Fibroblast of upper back skin (primary cell): ENCODE measurements at regions not wholly inside any gene's neighbourhood (a gene's known extent, or its start where the extent isn't known, plus 50 kb on each side); places are given as distances from the start of the nearest gene placed in this dataset.
"Not testable (repeated sequence)": the region's sequence is repeated elsewhere in the genome, so short reads cannot be mapped to it uniquely, and the experiment has no call there.

Source experiments
- DNase-seq: peaks from one replicate; pipeline ENCODE4 v3.0.0-alpha.2; 2013

DNA sequence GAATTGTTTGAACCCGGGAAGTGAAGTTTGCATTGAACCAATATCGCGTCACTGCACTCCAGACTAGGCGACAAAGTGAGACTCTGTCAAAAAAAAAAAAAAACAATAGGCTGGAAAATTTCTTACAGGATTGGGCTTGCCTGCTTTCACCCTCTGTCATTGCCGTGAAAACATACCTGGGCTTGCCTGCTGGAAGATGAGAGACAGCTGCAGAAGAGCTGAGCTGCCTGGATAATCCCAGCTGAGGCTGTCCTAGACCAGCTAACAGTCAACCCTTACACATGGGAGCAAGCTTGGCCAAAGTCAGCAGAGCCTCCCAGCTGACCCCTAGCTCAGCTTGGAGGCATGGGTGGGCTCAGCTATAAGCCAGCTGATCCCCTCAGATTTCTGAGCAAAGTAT is 306.2 kb downstream of the CCSER2 start:
- DNase-seq = no peak

DNA sequence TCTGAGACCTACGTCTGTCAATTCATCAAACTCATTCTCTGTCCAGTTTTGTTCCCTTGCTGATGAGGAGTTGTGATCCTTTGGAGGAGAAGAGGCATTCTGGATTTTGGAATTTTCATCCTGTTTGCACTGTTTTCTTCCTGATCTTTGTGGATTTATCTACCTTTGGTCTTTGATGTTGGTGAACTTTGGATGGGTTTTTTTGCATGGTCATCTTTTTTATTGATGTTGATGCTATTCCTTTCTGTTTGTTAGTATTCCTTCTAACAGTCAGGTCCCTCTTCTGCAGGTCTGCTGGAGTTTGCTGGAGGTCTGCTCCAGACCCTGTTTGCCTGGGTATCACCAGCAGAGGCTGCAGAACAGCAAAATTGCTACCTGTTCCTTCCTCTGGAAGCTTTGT is 322.2 kb downstream of the CCSER2 start:
- not testable (repeated sequence) for DNase-seq

DNA sequence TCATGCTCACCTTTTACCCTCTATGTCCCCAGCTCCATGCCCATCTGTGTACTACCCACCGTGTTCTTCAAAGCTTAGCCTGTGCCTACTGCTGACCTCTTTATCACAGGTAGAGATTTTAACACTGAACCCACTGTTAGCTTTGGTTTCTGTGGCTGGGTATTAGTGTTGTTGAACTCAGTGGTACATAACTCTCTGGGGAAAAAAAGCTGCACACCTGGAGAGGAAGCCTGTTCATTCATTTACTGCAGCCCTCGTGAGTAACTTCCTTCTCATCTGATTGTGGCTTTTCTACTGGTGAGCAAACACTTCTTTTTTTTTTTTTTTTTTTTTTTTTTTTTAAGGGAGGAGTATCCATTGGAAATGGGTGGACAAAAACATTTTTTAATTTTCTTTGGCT is 326.3 kb downstream of the CCSER2 start:
- no peak for DNase-seq

DNA sequence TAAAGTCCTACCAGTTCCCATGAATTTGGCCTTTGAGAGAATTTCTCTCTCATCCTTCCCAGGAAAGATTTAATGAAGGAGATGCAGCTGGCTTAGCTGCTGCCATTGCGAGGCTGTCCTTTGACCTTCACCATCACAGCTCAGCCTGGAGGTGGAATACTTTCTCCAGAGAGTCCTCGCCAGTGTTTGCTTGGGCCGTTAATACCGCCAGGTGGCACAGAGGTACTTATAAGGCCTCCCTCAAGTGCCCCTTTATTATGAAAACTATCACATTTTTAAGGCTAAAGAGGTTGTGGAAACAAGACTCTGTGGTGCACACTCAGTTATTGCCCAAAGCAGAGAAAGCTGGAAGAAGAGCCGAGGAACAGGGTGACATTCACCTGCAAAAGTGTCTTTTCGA is 330.6 kb downstream of the CCSER2 start:
- DNase-seq = no peak

DNA sequence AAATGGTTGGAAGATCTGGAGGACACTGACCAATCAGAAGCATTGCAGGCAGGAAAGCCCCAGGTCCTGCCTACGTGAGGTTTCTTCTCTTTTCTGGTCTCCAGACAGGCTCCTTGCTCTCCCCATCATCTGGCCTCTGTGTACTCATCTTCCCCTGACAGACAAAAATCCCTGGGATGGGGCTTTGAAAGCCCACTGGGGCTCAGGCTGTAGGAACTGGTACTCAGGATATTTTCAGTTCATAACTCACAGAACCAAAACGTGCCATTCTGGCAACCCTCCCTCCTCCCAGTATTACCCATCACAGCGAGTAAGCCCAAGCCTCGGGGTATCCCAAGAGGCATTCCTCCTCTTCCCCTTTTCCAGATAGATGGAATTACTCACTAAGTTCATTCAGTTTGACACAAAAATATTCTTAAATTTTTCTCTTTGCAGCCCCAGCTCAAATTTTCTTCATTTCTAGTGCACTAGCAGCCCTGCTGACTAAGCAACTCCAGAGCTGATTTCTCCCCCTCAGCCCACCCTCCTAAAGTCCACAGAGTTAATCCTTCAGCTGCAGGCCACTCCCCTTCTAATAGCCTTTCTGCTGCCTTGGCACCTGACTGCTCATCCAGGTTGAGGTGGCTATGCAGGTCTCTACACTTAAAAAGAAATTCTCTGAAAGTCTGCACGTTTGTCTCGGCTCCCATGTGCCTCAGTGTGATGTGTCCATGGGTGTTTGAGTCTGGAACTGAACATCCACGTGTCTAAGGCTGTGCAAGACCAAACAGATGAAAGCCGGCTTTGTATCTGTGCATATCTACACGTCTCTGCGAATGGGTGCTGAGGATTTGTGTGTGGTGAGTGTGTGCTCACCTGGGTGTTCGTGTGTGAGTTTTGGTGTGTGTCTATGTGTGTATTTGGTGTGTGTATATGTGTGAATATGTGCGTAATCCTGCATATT is 331.4 kb downstream of the CCSER2 start:
- DNase-seq = no peak

DNA sequence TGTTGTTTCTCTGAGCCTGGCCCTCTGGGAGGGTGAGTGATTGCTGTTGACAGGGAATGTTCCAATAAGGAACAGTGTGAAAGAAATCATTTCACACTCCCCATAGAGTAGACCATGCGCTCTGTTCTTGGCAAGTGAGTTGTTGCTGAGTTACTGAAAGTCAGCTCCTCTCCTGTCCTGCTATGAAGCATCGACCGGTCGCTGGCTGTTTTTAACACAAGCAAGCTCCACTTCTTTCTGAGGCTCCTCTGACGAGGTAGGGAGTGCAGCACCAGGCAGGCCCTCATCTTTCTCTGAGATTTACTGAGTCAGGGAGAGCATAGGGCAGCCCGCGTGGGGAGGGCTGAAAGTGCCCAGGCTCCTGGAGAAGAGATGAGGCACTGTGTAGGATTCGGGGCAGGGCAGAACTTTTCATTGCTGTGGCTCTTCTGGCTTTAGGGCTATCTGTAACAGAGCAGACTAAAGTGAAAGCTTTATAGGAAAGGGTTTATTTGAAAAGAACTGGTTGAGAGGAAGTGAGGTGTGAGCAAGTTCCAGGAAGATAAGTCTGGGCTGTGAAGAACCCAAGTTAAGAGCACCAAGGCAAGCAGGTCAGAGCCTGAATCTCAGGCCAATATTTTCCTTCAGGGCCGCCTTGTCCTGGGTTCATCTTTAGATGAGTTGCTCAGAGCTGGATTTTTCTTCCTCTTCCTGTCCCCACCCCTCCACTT is 332.2 kb downstream of the CCSER2 start:
- DNase-seq = no peak

DNA sequence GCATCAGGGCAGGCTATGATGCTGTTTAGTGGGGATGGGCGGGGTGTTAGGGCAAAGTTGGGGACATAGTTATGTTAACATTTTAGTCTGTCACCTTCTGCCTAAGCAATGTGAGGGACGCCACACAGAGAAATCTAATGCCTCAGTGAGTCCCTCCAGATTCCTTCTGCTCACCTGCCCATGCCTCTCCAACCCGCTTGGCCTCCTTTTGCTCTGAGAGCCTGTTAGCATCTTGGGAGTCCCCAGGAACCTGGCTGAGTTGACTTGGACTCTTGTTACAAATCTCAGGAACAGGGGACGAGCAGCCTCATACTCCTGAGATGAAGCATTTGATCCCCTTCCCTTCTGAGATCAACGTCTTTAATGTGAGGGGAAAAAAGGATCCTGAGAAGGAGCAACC is 336.8 kb downstream of the CCSER2 start:
- no peak for DNase-seq

DNA sequence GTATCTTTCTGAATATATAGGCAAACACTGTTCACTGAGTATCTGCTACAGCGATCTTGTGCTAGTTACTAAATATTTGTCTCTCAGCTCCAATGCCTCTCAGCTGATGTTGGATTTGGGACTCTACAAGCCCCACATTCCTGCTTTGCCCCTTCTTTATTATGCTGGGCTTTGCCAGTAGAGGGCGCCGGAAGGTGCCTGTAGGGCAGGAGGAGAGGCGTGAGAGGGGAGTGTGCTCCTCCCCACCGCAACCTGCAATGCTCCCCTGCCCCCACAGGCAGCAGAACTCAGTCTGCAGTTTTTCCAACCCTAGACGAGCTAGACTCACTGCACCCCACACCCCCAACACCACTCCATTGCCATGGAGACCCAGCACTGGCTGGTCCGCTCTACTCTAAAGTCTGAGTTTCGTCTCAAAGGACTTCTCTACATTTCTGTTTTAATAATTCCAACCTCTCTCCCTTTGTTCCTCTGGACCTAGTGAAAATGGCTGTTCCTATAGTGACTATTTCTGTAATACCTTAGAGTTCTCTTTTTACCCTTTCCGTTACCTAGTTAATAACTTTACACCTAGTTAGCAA is 337.6 kb downstream of the CCSER2 start:
- no peak for DNase-seq

DNA sequence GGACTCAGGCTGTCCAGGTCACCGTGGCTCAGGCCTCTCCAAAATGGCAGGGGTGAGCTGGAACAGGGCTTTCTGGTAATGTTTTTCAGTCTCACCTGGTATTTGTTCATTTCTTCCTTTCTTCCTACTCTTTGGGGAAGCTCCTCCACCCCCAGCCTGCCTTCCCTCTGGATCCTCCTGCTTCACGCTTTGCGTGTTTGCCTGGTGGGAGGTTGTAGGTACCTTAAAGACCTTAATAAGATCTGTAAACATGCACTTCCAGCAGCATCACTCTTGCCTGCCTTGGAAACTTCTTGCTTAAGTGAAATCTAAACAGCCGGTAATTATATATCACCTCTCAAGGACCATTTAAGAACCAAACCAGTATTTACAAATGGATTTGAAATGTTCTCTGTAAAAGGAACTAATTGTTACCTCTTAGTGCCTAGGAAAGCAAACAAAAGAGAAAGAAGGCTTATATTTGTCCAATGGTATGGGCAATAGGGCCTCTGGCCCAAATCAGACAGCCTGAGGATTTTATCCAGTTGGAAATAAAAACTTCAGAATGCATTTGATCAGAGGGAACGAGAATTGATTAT is 339.9 kb downstream of the CCSER2 start:
- no peak for DNase-seq

DNA sequence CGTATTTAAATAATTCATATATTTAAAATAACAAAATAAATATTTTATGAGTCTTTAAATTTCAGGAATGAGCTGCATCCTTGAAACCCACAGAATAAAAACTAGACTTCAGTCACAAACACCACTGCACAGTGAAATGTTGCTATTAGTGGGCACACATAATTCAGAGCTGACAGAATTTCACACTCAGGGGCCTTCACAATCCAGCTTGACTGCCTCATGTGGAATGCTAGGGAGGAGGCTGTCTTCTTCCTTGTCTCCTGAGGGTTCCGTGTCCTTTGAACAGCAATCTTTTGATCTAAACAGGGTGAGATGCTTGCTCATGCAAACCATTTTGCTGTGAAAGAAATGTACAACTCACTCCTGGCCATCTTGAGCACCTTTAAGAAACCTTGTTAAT is 346.7 kb downstream of the CCSER2 start:
- no peak for DNase-seq

DNA sequence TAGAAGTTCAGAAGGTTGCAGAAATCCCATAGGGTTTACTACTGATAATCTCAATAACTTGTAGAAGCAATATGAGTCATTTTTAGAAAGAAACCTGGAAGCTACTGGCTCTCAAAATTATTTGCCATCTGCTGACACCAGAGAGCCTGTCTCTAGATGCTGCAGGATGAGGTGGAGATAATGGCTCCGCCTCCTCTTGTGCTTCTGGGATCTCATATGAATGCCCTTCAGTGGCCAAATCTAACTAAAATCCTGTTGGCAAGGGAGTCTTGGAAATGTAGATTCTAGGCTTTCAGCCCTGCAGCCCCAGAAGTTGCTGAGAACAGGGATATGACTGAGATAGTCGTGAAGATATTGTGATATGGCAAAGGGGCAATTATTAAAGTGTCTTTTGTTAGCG is 348.1 kb downstream of the CCSER2 start:
- DNase-seq = no peak

DNA sequence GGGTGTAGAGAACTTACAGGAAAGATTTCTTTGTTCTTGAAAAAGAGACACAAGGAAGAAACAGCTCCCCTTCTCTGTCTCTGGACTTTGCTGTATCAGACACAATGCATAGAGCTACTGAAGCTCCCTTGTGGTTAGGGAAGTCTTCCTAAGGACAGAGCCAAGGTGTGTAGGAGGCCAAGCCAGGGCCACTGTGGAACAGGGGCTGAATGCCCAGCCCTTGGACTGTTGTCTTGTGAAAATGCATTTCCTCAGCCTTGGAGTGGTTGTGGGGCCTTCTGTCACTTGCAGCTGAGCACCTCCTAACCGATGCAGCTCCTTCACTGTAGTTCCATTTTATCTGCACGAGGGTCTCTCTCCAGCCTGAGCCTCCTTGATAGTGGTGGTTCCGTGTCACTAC is 353.4 kb downstream of the CCSER2 start:
- no peak for DNase-seq

DNA sequence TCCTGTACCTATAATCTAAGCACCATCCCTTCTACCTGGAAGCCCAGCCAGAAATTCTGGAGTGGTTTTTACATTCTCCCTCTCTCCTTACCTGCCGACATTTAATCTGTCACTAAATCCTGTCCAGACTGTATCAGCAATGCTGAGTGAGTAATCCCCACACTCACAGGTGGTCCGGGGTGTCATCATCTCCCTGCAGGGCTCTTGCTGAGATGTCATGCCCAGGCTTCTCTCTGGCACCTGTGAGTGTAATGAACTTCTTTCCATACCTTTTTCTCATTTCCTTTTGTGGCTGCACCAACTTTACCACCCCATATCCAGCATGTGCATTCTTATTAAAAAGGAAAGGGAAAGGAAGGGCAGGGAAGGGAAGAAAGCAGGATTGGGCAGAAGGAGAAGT is 355.2 kb downstream of the CCSER2 start:
- no peak for DNase-seq

DNA sequence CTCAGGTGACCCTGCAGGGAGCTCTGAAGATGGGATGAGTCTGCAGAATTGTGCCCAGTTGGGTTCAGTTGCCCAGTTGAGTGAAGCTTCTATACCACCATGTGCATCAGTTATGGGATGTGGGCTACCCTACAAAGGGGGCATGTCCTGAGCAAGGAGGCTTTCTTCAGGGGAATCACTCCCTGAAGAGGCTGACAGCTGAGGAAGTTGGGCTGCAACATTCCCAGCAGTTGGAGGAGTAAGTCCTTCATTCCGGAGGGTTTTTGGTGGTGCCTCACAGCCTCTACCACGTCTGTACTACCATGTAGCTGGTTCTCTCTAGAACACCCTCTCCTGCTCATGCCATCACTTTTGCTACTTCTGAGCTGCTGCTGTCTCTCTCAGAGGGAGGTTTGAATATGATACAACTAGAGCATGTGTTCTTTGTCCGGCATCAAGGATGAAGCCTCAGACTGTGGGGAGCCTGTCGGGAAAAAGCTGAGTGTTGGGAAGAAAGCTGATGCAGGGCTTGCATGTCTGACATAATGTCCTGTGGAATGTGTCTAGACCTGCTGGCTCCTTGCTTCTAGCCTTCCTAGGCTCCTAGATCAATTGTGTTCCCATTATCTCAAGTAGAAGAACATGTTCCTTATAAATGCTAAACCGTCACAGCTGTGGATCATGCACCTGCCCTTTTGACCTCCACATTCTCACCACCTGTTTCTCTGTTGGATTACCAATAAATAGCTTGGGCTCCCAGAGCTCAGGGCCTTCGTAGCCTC is 355.8 kb downstream of the CCSER2 start:
- no peak for DNase-seq

DNA sequence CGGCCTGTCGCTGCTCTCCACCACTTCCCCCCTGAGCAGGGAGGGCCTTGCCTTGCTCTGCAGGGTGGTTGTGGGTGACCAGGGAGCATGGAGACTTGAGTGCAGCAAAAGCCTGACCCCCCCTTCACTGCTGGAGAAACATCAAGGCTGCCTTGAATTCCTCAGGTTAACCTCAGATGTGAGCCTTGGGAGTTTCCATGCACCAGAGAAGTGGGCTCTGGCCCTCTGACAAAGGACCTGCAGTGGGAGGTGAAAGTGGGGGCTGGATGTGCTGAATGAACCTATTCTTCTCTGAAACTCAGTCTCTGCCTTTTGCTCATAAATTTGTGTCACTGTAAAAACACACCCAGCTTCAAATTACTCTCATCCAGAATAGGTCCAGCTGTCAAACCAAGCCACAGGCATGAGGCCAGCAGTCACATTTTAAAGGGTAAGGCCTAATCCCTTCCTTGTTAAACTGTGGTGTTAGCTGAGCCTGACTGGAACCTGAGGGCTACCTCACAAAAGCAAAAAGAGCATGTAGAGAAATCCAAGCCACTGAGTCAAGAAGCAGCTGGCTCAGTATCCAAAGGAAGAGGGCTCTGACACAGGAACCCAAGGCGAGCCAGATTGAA is 356.8 kb downstream of the CCSER2 start:
- DNase-seq = no peak

DNA sequence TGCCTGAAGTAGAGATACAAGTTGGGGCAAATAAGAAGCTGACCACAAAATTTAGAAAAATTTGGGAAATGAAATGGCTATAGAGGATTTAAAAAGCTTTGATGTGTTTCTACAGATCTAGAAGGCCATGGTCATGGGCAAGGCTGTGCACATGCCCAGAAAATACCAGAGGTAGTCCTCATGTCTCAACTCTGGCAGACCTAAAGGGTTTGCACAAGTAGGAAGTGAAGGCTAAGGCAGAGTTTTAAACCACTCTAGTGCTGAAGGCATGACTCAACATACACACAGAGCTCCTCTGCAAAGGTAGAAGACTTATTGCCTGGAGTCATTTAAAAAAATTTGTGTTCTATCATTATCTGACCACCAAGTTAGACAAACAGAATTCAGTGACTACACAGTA is 364.6 kb downstream of the CCSER2 start:
- no peak for DNase-seq

DNA sequence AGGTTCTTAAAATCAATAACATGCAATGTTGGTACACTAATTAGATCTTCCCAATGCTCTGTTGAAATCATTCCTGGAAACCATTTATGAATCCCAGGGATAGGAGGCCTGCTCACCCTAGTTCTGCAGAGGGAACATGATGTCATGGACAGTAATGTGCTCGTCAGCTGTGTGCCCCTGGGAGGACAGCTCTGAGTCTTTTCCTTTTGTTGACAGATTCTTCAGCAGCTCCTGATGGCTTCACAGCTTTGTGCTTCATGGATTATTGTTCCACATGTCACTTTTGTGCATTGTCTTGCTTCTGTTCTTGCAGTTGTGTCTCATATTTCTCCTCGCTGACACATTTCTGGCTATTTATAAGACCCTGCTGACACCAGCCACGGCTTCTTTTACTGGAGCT is 367.5 kb downstream of the CCSER2 start:
- no peak for DNase-seq

DNA sequence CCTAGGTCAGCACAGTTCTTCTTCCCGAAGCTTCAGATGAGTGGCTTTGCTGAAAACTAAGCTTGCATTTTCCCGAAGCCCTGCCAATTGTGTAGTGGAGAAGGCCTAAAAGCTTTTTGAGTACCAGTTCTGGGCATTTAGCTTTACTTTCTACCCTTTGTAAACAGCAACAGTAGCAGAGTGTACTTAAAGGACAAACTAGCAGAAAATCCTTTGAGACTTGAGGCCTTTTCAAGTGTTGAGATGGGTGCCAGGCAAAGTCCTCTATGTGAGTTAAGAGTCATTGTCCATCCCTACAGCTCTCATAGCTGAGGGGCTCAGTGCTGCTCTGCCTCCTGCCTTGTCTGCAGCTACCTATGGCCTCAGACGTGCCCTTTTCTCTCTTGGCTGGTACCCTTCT is 368.2 kb downstream of the CCSER2 start:
- DNase-seq = no peak

DNA sequence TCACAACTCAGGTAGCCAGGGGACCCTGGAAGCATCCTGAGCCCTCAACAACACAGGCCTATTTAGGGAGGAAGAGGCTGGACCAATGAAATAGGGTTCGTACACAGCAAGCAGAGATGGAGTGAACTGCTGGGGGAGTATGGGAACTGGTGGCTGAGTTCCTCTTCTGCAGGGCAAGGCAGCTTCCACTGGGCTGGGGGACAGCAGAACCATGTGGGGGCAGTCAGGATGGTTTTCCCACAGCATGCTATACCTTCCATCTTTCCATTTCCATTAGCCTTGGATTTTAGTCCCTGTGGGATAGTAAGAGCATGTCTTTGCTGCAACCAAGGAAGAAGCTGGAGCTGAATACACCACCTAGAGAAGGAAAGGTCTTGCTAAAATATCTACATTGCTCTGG is 370.6 kb downstream of the CCSER2 start:
- DNase-seq = no peak

DNA sequence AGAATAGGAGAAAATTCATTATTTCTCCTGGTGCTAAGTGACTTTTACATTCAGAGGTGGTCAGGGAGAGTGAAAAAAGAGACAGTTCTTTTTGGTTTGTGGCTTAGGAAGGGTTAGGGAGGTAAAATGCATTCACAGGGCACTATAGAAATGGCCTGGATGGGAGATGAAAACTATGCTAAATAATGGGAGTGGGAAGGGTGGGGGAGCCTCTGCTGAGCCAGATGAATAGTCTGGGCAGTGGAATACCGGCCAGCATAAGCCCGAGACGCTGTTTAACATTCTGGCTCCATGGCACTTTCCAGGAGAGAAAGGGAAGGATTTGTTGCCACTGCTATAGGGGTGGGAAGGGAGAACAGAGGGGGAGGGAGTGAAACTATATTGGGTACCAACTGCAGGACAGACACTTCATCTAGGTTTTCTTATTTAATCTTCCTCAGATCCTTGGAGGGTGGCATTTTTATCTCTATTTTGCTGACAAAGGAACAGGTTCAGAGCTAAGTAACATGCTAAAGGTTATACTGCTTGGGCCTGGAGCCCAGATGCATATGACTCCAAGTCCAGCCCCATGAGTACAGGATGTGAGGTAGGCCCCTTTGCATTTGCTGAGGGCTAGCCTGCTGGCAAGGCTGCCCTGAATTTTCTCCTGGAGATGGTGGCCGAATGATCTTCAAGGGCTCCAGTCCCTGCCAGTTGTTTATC is 372.4 kb downstream of the CCSER2 start:
- no peak for DNase-seq

DNA sequence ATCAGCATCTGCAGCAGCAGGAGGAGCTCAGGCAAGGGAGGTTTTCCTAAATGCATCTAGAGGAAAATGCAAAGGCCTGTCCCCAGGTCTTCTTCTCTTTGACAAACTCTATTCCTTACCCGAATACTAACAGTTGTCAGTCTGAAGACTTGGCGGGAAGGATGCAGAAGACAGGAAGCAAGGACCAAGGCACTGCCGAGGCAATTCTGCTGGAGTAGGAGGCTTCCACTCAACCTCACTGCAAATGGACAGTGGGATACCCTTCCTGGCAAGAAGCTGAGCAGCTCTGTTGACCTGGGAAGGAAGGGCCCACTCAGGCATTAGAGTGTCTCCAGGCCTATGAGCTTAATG is 373.0 kb downstream of the CCSER2 start:
- no peak for DNase-seq

DNA sequence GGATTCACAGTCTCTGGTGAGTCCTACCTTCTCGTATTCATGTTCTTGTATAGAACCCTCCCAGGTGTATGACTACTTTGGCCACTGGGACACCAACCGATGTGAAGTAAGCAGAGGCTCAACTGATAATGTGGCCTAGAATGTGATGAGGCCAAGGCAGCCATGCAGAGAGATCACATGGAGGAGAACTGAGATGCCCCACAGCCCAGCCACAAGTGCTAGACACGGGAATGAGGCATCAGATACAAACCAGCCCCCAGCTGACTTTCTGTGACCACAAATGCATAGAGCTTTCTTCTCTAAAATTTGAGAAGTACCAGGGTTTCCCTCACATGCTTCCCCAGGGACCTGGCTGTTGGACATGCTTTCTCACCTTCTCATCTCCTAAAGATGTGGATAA is 375.7 kb downstream of the CCSER2 start:
- DNase-seq = no peak
